SHP77 (cell line): ENCODE measurements at regions not wholly inside any gene's neighbourhood (a gene's known extent, or its start where the extent isn't known, plus 50 kb on each side); places are given as distances from the start of the nearest gene placed in this dataset.
A peak's percentile ranks its signal among the peaks of the same experiment; 100 is the strongest.

Source experiments
- DNase-seq, 2 experiments: peaks; one replicate each; lab custom pipeline; 2025; lab: John Stamatoyannopoulos, UW

DNA sequence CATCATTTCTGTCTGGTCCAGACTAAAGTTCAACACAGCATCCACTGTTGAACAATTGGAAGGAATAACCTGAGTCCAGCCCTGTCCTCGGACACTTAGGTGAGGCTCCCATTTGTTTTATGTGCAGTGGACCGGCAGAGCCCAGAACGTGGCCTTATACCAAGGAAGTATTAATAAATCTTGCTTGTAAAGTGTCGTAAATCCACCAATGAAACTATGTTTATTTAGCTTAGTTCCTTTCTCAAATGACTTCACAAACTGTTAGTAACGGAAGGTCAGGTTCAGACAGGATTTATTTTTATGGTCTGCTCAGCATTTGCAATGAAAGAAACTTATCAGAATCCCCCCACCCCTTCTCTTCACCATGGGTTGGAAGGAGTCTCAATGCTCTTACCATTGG is 149.5 kb downstream of the PCSK1 start:
- DNase-seq, result no peak

GRCh38 chr5:96282020-96282419 is 151.0 kb downstream of the PCSK1 start:
- DNase-seq, result no peak

GRCh38 chr5:96280946-96281393 is 152.1 kb downstream of the PCSK1 start:
- DNase-seq, result no peak

DNA sequence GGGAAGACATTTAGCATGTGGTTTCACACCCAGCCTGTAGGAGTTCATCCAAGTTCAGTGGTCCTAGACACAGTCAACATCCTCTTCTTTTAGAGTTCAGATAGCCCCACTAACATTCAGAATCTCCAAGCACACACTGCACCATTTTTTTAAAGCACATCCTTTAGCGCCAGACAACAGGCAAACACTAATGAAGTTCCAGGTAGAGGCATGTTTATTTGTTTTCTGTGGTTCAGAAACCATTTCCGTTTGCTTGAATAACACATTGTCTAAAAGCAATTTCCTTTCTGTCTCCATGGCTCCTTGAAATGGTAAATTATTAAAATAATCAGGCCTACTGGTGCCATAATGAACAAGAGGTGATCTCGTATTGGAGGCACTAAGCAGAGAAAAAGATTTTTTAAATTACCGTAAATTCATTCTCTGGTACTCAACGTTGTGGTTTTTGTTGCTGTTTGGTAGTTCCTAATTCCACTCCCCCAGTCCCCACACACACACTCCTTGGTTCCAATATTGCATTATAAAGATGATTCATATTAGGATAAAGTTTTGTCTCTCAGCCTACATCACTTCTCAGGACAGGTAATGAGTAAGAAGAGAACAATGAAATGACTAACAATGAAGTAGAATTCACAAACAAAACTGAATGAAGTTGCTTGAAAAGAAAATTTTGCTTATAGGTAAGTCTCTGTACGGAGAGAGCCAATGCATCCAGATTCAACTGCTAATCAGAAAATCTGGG is 153.1 kb downstream of the PCSK1 start:
- no peak for DNase-seq

DNA sequence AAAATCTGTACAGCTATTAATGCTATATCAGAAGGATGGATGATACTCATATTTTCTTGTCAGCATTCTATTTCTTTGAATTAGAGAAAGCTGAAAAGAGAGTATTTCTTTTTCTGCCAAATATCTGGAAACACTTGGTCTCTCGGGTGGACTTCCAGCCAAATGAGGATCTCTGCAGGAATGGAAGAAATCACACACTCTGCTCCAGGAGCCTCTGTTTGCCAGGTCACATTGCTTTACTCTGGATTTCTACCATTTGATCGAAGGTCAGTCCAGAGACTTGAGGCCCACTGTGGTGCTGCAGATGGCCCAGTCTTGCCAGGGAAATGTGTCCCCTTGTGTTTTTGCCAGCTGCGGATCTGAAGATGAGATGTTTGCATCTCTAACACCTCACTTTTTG is 154.1 kb downstream of the PCSK1 start:
- no peak for DNase-seq

- no peak for DNase-seq
Observed at GRCh38 chr5:96275051-96275450, 158.0 kb downstream of the PCSK1 start.

DNA sequence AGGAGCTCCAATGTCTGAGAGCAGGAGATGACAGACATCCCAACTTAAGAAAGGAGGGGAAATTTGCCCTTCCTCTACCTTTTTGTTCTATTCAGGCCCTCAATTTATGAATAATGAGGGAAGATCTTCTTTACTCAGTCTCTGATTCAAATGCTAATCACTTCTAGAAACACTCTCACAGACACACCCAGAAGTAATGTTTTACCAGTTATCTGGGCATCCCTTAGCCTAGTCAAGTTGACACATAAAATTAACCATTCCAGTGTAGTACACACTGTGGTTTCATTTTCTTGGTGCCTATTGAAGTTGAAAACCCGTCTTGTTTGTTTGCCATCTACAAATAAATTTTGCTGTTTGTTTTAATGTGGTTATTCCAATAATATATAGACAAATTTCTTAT is 167.6 kb downstream of the PCSK1 start:
- DNase-seq, result no peak

GRCh38 chr5:96264047-96264446 is 169.0 kb downstream of the PCSK1 start:
- no peak for DNase-seq

- DNase-seq, result no peak
Observed at GRCh38 chr5:96262105-96262504, 170.9 kb downstream of the PCSK1 start.

DNA sequence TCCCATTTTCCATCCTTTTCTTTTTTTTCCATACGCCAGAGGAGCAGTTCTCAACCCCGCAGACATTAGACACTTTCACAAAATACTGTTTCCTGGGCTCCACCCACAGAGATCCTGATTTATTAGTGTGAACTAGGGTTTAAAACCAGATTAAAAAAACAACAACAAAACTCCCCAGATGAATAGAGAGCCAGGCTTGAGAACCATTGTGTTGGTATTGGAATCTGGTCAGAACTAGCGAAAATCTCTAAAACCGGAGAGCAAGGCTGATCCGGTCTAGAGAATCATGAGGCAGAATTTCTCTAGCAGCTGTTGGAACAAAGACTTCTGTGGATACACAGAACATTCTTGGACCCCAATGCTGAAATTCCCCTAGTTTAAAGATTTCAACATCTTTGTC is 173.0 kb downstream of the PCSK1 start:
- no peak for DNase-seq

GRCh38 chr5:96259151-96259772 is 173.8 kb downstream of the PCSK1 start:
- DNase-seq, result no peak

DNA sequence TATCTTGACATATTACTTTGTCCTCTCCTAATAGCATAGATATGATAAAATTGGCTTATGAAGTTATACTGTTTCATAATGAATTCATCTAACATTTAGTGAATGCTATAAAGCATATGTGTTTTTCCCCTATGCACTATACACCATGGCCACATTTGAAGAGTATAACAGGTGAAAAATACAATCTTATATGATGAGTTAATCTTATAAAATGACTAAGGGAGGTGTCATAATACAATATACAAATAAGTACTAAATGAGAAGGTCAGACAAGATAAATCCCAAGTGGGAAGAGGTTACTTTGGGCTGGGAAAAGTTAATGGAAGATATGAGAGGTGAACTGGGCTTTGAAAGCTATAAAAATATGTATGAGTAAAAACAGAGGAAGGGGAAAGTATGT is 174.4 kb downstream of the PCSK1 start:
- DNase-seq, result no peak

- no peak for DNase-seq
Observed at GRCh38 chr5:96257904-96258303, 175.1 kb downstream of the PCSK1 start.

DNA sequence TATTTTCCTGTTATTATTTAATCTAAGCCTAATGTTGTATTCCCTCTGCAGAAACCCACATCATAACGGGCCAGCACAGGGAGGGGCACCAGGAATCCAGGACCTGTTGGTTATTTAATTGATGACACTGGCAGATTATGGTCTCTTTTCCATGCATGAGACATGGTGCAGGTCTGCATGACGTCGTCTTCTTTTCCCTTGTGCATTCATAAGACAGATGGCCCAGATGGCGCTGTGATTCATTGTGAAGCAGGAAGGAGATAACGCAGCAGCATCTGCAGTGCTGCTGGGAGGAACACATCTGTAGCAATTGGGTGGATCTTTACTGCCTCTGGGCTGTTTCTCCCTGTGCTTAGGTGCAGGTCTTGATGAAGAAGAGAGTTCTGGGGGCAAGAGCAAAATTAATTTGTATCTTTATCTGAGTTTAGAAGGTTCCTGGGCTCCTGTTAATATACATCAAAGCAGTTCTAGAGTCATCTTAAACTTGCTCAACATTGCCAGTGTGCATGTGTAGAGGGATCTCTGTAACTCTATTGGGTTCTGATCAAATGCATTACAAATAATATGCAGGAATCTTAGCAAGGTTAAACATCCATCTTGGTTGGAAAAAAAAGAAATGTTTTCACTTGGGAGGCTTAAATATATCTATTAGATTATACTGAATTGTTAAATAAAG is 176.1 kb downstream of the PCSK1 start:
- DNase-seq, result peak; percentile 69 to 85

GRCh38 chr5:96254980-96255691 is 177.9 kb downstream of the PCSK1 start:
- no peak for DNase-seq

- no peak for DNase-seq
Observed at GRCh38 chr5:96253140-96253539, 179.9 kb downstream of the PCSK1 start.

GRCh38 chr5:96252596-96252995 is 180.5 kb downstream of the PCSK1 start:
- DNase-seq, result no peak

DNA sequence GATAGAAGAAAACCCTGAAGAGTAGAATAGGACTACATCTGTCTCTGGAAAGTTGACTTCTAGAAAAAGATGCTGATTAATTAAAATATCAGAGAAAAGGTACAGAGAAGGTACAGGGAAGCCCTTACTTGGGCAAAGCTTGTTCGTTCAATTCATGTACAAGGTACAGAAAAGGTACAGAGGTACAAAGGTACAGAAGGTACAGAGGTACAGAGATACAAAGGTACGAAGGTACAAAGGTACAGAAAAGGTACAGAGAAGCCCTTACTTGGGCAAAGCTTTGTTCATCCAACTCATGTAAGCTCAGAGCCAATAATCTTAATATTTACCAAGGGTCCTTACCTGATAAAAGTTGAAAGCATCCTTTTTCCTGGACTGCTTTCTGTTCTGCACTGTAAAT is 182.3 kb downstream of the PCSK1 start:
- no peak for DNase-seq

DNA sequence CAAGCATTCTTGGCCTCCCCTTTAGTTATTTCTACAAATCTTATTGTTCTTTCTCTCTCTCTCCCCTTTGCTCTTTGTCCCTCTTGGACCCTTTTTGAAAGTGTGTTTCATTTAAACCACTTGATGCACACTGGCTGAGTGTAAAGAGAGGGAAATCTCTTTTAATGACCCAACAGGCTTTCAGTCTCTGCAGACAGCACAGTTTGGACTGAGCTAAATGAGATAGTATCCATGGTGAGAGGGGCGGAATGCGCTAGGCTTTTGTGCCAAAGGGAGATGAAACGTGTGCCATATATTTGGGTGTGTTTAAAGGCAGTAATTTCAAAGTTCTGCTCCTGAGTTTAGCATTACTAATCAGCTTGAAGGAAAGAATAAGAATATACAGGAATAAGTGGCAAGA is 184.9 kb downstream of the PCSK1 start:
- DNase-seq, result no peak

GRCh38 chr5:96247708-96248107 is 185.3 kb downstream of the PCSK1 start:
- DNase-seq, result no peak

- no peak for DNase-seq
Observed at GRCh38 chr5:96247097-96247701, 185.8 kb downstream of the PCSK1 start.
